ENCODE measurements at regions not wholly inside any gene's neighbourhood (a gene's known extent, or its start where the extent isn't known, plus 50 kb on each side); places are given as distances from the start of the nearest gene placed in this dataset.
"Not testable (repeated sequence)": the region's sequence is repeated elsewhere in the genome, so short reads cannot be mapped to it uniquely, and the experiment has no call there.

GRCh38 chr1:220431554-220432239, 96.2 kb upstream of the MARK1 start:
- DNase-seq (ENCODE audit: low read depth): no peak

GRCh38 chr1:220430586-220430985, 97.3 kb upstream of the MARK1 start:
- H3K4me3 ChIP-seq (ENCODE audit: low read length): no peak overlapping the region
- no peak for TF ChIP-seq CTCF (conservative IDR thresholded peaks at IDR 0.05; ENCODE audit: low read length)
- no peak for DNase-seq (ENCODE audit: low read depth)

More at GRCh38 chr1:220431554-220432239, 96.2 kb upstream of the MARK1 start:
- no peak for TF ChIP-seq CTCF (conservative IDR thresholded peaks at IDR 0.05; ENCODE audit: low read length)
- no peak overlapping the region for H3K4me3 ChIP-seq (ENCODE audit: low read length)

- DNase-seq (ENCODE audit: low read depth): peak; percentile 8
- no peak for TF ChIP-seq CTCF (conservative IDR thresholded peaks at IDR 0.05; ENCODE audit: low read length)
- H3K4me3 ChIP-seq (ENCODE audit: low read length): no peak overlapping the region
These were observed 97.9 kb upstream of the MARK1 start for GRCh38 chr1:220430059-220430458.

- no peak overlapping the region for H3K4me3 ChIP-seq (ENCODE audit: low read length)
- DNase-seq (ENCODE audit: low read depth): no peak
- no peak for TF ChIP-seq CTCF (conservative IDR thresholded peaks at IDR 0.05; ENCODE audit: low read length)
These were observed 100.9 kb upstream of the MARK1 start for GRCh38 chr1:220426989-220427388.

- H3K4me3 ChIP-seq (ENCODE audit: low read length): no peak overlapping the region
- no peak for DNase-seq (ENCODE audit: low read depth)
- no peak for TF ChIP-seq CTCF (conservative IDR thresholded peaks at IDR 0.05; ENCODE audit: low read length)
These were observed 102.1 kb upstream of the MARK1 start for GRCh38 chr1:220425852-220426251.

- no peak for DNase-seq (ENCODE audit: low read depth)
- TF ChIP-seq CTCF (conservative IDR thresholded peaks at IDR 0.05; ENCODE audit: low read length): no peak
- H3K4me3 ChIP-seq (ENCODE audit: low read length): no peak overlapping the region
These were observed 106.4 kb upstream of the MARK1 start for GRCh38 chr1:220421508-220421907.

- TF ChIP-seq CTCF (conservative IDR thresholded peaks at IDR 0.05; ENCODE audit: low read length): no peak
- no peak overlapping the region for H3K4me3 ChIP-seq (ENCODE audit: low read length)
- DNase-seq (ENCODE audit: low read depth): no peak
These were observed 107.2 kb upstream of the MARK1 start for GRCh38 chr1:220420726-220421125.

- H3K4me3 ChIP-seq (ENCODE audit: low read length); DNase-seq (ENCODE audit: low read depth): not testable (repeated sequence)
These were observed 115.6 kb upstream of the MARK1 start for GRCh38 chr1:220412382-220412781.

All from AG10803 (cell line).